ENCODE measurements at regions not wholly inside any gene's neighbourhood (a gene's known extent, or its start where the extent isn't known, plus 50 kb on each side); places are given as distances from the start of the nearest gene placed in this dataset.

DNA sequence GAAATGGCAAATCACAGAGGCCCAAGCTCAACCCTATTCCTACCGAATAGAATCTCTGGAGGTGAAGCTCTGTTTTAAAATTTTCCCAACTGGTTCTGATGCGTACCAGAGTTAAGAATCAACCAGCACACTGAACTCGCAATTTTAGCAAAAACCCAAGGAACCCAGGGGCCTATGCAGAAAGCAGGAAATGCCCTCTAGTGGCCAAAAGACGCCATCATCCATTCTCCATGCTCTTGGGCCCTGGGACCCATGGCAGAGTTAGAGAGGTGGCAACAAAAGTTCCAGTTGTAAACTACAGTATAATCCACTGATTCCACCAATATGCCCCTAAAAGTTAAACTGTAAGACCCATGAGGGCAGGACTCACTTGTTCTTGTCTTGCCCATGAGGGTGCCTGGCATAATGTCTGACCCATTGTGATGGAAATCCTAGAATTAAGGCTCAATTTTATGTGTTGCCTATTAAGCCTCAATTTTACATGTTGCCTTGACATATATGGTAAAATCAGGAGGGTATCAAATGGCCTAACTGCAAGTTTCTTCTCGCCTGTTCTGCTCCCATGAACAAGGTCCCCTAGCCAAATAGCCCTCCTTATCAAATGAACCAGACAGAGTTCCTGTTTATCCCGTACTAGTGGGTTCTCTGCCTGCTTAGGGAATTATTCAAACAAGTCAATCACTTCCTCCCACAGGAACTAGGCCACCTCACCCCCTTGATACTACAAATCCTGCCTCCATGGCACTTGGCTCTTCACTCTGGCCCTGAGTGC is 137.5 kb upstream of the CPM start:
- Histone ChIP-seq H3K27ac (ENCODE audit: low read depth, low read length) (peak overlapping the region; percentile 62), H2AFZ (ENCODE audit: low read length, unreplicated experiment) (peak overlapping the region; percentile 71), H3K4me1 (ENCODE audit: control insufficient read depth, insufficient read depth, low read length, unreplicated experiment) (peaks cover 27% of the 10 kb centered on the region), H3K4me3 (ENCODE audit: low read depth, low read length) (no peak overlapping the region), H3K36me3 (ENCODE audit: insufficient read depth, low read length) (no peaks in the 10 kb centered on the region), H3K79me2 (ENCODE audit: control insufficient read depth, insufficient read depth, low read length, unreplicated experiment) (no peaks in the 10 kb centered on the region), H3K27me3 (ENCODE audit: insufficient read depth, low read length) (no peaks in the 10 kb centered on the region)

DNA sequence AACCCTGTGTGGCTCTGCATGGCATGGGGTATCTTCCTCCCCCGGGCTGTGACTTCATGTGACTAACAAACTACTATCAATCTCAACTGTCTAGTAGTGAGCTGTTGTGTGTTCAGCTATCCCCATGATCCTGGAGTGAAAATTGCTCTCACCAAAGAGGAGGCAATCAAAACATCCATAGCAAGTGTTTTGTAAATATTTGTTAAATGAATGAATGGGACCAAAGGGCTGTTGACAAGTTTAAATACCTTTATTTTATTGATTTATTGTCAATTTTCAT is 138.1 kb upstream of the CPM start:
- Histone ChIP-seq H3K27ac (ENCODE audit: low read depth, low read length) (peak overlapping the region; percentile 62), H2AFZ (ENCODE audit: low read length, unreplicated experiment) (peak overlapping the region; percentile 71), H3K36me3 (ENCODE audit: insufficient read depth, low read length) (no peaks in the 10 kb centered on the region), H3K4me1 (ENCODE audit: control insufficient read depth, insufficient read depth, low read length, unreplicated experiment) (peaks cover 27% of the 10 kb centered on the region), H3K4me3 (ENCODE audit: low read depth, low read length) (no peak overlapping the region), H3K27me3 (ENCODE audit: insufficient read depth, low read length) (no peaks in the 10 kb centered on the region), H3K79me2 (ENCODE audit: control insufficient read depth, insufficient read depth, low read length, unreplicated experiment) (no peaks in the 10 kb centered on the region)

DNA sequence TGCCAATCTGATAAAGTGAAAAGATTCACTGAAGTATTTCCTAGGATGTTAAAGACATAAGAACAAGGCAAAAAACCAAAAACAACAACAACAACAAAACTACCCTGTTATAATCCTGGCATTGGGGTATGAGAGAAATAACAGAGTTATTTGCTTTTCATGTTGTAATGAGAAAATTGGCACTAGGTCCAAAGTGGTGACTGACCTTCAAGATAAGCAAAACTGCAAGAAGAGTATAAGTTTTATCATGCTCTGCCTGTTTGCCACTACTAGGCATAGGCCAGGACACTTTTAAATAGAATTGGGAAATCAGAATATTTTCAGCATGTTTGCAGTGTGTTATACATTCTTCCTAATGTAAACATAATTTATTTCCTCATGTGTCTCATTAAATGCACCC is 140.1 kb upstream of the CPM start:
- Histone ChIP-seq H3K27me3 (ENCODE audit: insufficient read depth, low read length) (no peaks in the 10 kb centered on the region), H3K79me2 (ENCODE audit: control insufficient read depth, insufficient read depth, low read length, unreplicated experiment) (no peaks in the 10 kb centered on the region), H3K36me3 (ENCODE audit: insufficient read depth, low read length) (no peaks in the 10 kb centered on the region), H3K4me3 (ENCODE audit: low read depth, low read length) (no peak overlapping the region), H3K27ac (ENCODE audit: low read depth, low read length) (no peak overlapping the region), H2AFZ (ENCODE audit: low read length, unreplicated experiment) (no peak overlapping the region), H3K4me1 (ENCODE audit: control insufficient read depth, insufficient read depth, low read length, unreplicated experiment) (peaks cover 20% of the 10 kb centered on the region)

DNA sequence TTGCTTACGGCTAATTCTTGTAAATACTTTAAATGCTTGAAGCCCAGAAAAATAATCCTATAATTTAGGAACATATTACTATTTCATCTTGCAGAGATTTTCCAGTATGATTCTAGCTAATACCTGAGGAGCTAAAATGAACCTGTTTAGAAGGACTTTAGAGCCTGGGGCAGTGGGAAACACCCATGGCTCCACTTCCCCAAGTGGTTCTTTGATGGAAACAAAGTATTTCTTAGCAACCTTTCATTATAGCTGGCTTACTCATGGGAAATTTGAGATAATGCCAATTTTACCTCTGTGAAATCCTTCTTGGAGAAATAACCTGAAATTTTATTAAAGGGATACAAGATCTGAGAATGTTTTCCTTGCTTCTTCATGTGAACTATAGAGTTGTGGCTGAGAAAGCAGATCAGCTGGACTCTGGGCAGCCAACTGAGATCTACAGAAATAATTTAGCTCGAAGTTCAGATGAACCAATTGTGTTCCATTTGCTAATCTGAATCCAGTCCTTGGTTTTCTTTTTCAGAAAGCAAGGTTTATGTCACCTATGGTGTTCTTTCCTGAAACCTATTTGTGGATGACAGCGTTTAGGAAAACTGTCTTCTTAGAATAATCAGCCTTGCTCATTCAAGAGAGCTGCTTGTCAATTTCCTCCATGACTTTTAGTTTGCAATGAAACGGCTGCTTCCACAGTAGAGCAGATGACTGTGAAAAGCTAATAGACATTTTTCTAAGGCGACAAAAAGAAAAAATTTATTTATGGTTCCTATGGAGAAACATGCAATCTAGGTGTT is 141.8 kb upstream of the CPM start:
- H3K4me1 ChIP-seq (ENCODE audit: control insufficient read depth, insufficient read depth, low read length, unreplicated experiment) = peaks cover 10% of the 10 kb centered on the region
- H3K79me2 ChIP-seq (ENCODE audit: control insufficient read depth, insufficient read depth, low read length, unreplicated experiment) = no peaks in the 10 kb centered on the region
- H3K27me3 ChIP-seq (ENCODE audit: insufficient read depth, low read length) = no peaks in the 10 kb centered on the region
- no peak overlapping the region for H3K27ac ChIP-seq (ENCODE audit: low read depth, low read length)
- no peak overlapping the region for H2AFZ ChIP-seq (ENCODE audit: low read length, unreplicated experiment)
- H3K36me3 ChIP-seq (ENCODE audit: insufficient read depth, low read length) = no peaks in the 10 kb centered on the region
- H3K4me3 ChIP-seq (ENCODE audit: low read depth, low read length) = no peak overlapping the region

DNA sequence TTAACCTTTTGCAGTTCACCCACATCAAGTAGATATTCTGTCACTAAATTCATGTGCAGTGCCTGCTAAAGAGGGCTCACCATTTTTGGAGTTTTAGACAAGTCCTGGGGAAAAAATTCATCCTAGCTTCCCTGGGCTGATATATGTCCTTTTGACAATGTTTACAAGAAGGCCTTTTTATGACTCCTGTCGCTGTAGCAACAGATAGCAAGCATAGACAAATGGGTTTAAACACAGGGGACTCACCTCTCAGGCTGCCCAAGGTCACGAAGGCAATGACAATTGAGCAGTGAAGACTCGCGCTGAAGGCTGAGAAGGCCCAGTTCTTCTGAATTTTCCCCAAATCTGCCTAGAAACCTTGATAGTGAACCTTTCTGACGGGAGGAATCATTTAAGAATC is 150.7 kb upstream of the CPM start:
- no peaks in the 10 kb centered on the region for H3K4me1 ChIP-seq (ENCODE audit: control insufficient read depth, insufficient read depth, low read length, unreplicated experiment)
- H3K79me2 ChIP-seq (ENCODE audit: control insufficient read depth, insufficient read depth, low read length, unreplicated experiment) = no peaks in the 10 kb centered on the region
- H3K27me3 ChIP-seq (ENCODE audit: insufficient read depth, low read length) = no peaks in the 10 kb centered on the region
- no peak overlapping the region for H3K27ac ChIP-seq (ENCODE audit: low read depth, low read length)
- H3K4me3 ChIP-seq (ENCODE audit: low read depth, low read length) = no peak overlapping the region
- H3K36me3 ChIP-seq (ENCODE audit: insufficient read depth, low read length) = no peaks in the 10 kb centered on the region
- no peak overlapping the region for H2AFZ ChIP-seq (ENCODE audit: low read length, unreplicated experiment)

DNA sequence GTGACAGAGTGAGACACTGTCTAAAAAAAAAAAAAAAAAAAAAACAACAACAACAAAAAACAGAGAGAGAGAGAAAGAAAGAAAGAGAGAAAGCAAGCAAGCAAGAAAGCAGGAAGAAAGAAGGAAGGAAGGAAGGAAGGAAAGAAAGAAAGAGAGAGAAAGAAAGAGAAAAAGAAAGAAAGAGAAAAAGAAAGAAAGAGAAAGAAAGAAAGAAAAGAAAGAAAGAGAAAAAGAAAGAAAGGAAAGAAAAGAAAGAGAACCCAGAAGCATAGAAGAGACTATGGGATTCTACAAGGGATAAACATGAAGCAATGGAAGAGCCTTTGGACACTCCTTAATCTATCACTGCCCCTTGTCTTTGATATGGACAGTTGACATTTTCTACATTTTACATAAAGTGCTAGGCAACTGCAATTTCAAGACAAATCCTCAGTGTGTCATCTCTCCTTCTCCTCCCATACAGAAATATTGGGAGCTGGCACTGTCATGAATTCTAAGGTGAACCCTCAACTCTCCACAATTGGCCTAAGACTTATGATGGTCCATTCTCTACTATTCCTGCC is 151.9 kb upstream of the CPM start:
- H3K4me1 ChIP-seq (ENCODE audit: control insufficient read depth, insufficient read depth, low read length, unreplicated experiment) = no peaks in the 10 kb centered on the region
- H3K79me2 ChIP-seq (ENCODE audit: control insufficient read depth, insufficient read depth, low read length, unreplicated experiment) = no peaks in the 10 kb centered on the region
- no peak overlapping the region for H3K27ac ChIP-seq (ENCODE audit: low read depth, low read length)
- no peaks in the 10 kb centered on the region for H3K27me3 ChIP-seq (ENCODE audit: insufficient read depth, low read length)
- no peak overlapping the region for H2AFZ ChIP-seq (ENCODE audit: low read length, unreplicated experiment)
- no peaks in the 10 kb centered on the region for H3K36me3 ChIP-seq (ENCODE audit: insufficient read depth, low read length)
- no peak overlapping the region for H3K4me3 ChIP-seq (ENCODE audit: low read depth, low read length)

DNA sequence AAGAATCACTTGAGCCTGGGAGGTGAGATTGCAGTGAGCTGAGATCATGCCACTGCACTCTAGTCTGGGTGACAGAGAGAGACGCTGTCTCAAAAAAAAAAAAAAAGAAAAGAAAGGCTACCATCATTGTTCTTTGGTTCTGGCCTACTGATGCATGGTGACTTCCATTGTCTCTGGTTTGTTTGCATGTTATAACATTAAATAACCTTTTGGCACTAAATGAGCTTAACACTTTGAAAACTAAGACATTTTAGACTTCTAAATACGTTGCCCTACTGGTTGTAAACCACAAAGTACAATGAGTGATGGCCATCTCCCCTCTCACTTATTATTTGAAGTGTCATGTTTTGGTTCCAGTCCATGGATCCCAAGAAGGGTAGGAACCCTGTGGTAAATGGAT is 152.9 kb upstream of the CPM start:
- H3K4me3 ChIP-seq (ENCODE audit: low read depth, low read length) = no peak overlapping the region
- H2AFZ ChIP-seq (ENCODE audit: low read length, unreplicated experiment) = no peak overlapping the region
- no peak overlapping the region for H3K27ac ChIP-seq (ENCODE audit: low read depth, low read length)
- no peaks in the 10 kb centered on the region for H3K36me3 ChIP-seq (ENCODE audit: insufficient read depth, low read length)
- H3K79me2 ChIP-seq (ENCODE audit: control insufficient read depth, insufficient read depth, low read length, unreplicated experiment) = no peaks in the 10 kb centered on the region
- H3K4me1 ChIP-seq (ENCODE audit: control insufficient read depth, insufficient read depth, low read length, unreplicated experiment) = no peaks in the 10 kb centered on the region
- 0 out of 2 replicates have a peak, but pooled peaks cover 6% of the 10 kb centered on the region for H3K27me3 ChIP-seq (ENCODE audit: insufficient read depth, low read length)

DNA sequence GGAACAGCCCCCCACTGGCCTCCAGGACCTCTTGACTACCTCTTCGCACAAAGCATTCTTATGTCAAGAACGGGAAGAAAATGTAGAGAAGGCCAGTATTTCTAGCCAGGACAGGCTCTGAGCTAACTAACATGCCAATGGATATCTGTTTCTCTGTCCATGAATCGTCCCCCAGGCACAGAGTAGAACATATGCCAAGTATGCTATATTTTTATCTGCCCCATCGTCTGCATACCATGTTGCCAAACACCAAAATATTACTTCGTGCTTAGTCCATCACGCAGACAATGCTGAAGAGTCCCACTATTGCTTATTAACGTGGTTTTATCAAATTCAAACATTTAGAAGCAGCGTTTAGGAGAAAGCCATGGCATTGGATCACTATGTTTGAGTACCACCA is 151.4 kb upstream of the CPSF6 start:
- Histone ChIP-seq H3K27me3 (ENCODE audit: insufficient read depth, low read length) (peaks cover 6% of the 10 kb centered on the region; the same call in 1 of the 2 replicates), H2AFZ (ENCODE audit: low read length, unreplicated experiment) (no peak overlapping the region), H3K4me3 (ENCODE audit: low read depth, low read length) (no peak overlapping the region)

DNA sequence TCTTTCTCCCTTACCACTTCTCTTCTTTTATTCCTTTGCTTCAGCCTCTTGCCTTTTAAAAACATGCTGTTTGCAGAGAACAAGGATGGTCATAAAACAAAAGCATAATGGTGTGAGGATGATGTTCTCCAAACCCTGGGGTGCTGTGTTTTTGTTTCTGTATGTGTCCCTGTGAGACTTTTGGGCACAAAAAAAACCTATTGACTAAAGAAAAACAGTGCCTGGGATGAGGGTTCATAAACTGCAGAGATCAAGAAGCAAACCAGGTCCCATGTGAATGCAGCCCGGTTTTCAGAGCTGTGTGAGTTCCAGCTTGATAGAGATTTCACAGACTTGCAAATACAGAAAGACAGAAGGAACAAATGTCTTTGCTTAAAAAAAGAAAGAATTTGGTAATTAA is 148.6 kb upstream of the CPSF6 start:
- H3K79me2 ChIP-seq (ENCODE audit: control insufficient read depth, insufficient read depth, low read length, unreplicated experiment) = no peaks in the 10 kb centered on the region

More for the DNA sequence above, 151.4 kb upstream of the CPSF6 start:
- H3K79me2 ChIP-seq (ENCODE audit: control insufficient read depth, insufficient read depth, low read length, unreplicated experiment) = no peaks in the 10 kb centered on the region
- H3K4me1 ChIP-seq (ENCODE audit: control insufficient read depth, insufficient read depth, low read length, unreplicated experiment) = no peaks in the 10 kb centered on the region
- H3K36me3 ChIP-seq (ENCODE audit: insufficient read depth, low read length) = no peaks in the 10 kb centered on the region
- no peak overlapping the region for H3K27ac ChIP-seq (ENCODE audit: low read depth, low read length)

DNA sequence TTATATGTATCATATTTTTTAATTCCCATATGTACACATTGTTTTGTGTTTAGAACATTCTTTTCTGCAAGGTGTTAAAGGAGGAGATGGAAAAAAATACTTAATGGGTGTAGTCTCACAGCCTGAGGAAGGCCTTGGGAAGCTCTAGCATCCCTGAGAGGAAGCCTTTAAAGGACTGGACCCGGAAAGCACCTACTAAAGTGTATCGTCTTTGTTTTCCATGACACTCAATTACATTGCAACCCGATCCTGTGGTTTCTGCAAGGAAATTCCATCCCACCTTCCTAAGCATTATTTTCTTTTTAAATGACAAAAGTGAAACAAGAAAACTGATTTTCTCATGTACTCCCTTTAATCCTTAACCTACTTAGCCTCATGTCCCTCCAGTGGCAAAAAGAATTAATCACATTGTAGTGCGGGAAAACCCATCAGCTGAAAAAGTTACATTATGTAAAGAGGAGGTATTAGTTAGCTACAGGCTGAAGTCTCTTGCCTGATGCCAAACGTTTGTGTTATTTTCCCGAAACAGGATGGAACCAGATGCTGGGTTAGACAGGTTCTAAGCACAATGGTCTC is 147.8 kb upstream of the CPSF6 start:
- H3K27ac ChIP-seq (ENCODE audit: low read depth, low read length) = no peak overlapping the region
- H2AFZ ChIP-seq (ENCODE audit: low read length, unreplicated experiment) = no peak overlapping the region
- no peak overlapping the region for H3K4me3 ChIP-seq (ENCODE audit: low read depth, low read length)
- peaks cover 2% of the 10 kb centered on the region for H3K4me1 ChIP-seq (ENCODE audit: control insufficient read depth, insufficient read depth, low read length, unreplicated experiment)
- no peaks in the 10 kb centered on the region for H3K79me2 ChIP-seq (ENCODE audit: control insufficient read depth, insufficient read depth, low read length, unreplicated experiment)
- peaks cover 6% of the 10 kb centered on the region; the same call in 1 of the 2 replicates for H3K27me3 ChIP-seq (ENCODE audit: insufficient read depth, low read length)
- no peaks in the 10 kb centered on the region for H3K36me3 ChIP-seq (ENCODE audit: insufficient read depth, low read length)

More for the DNA sequence above, 148.6 kb upstream of the CPSF6 start:
- H3K4me1 ChIP-seq (ENCODE audit: control insufficient read depth, insufficient read depth, low read length, unreplicated experiment) = no peaks in the 10 kb centered on the region
- no peaks in the 10 kb centered on the region for H3K36me3 ChIP-seq (ENCODE audit: insufficient read depth, low read length)
- peaks cover 6% of the 10 kb centered on the region; the same call in 1 of the 2 replicates for H3K27me3 ChIP-seq (ENCODE audit: insufficient read depth, low read length)
- no peak overlapping the region for H3K27ac ChIP-seq (ENCODE audit: low read depth, low read length)
- H3K4me3 ChIP-seq (ENCODE audit: low read depth, low read length) = no peak overlapping the region
- H2AFZ ChIP-seq (ENCODE audit: low read length, unreplicated experiment) = no peak overlapping the region
